ENCODE measurements at regions not wholly inside any gene's neighbourhood (a gene's known extent, or its start where the extent isn't known, plus 50 kb on each side); places are given as distances from the start of the nearest gene placed in this dataset.
A peak's percentile ranks its signal among the peaks of the same experiment; 100 is the strongest.
"Not testable (repeated sequence)": the region's sequence is repeated elsewhere in the genome, so short reads cannot be mapped to it uniquely, and the experiment has no call there.

DNA sequence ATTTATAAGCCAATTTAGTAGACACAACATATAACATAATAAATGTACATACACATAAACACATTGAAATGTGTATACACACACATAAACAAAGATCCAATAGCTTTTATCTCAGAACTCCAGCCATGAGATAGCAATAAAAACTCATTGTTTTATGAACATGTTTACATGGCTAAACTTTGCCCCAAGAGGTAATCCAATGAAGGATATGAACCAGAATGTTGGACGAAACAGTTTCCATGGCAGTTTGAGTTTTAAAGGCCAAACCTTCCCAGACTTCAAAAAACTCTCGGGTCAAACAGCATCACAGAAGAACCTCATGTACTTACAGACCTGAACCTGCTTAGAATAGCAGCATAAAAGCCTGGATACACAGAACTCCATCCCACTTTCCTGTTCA lies 97.2 kb upstream of the WDR75 start:
- Histone ChIP-seq H3K27me3 (no peaks in the 10 kb centered on the region), H3K4me1 (peaks cover 0 to 10% of the 10 kb centered on the region in 2 donors), H3K9me3 (peaks cover 0 to 9% of the 10 kb centered on the region in 2 donors), H3K27ac (no peak overlapping the region), H3K4me3 (no peak overlapping the region), H3K36me3 (no peaks in the 10 kb centered on the region)
- TF ChIP-seq, protein P1, sequence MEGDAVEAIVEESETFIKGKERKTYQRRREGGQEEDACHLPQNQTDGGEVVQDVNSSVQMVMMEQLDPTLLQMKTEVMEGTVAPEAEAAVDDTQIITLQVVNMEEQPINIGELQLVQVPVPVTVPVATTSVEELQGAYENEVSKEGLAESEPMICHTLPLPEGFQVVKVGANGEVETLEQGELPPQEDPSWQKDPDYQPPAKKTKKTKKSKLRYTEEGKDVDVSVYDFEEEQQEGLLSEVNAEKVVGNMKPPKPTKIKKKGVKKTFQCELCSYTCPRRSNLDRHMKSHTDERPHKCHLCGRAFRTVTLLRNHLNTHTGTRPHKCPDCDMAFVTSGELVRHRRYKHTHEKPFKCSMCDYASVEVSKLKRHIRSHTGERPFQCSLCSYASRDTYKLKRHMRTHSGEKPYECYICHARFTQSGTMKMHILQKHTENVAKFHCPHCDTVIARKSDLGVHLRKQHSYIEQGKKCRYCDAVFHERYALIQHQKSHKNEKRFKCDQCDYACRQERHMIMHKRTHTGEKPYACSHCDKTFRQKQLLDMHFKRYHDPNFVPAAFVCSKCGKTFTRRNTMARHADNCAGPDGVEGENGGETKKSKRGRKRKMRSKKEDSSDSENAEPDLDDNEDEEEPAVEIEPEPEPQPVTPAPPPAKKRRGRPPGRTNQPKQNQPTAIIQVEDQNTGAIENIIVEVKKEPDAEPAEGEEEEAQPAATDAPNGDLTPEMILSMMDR (IDR thresholded peaks at IDR 0.05), result no peak
- intact Hi-C loops (cut with DNase I), result no loop called here
- no peak for DNase-seq (ENCODE audit: low spot score in 2 of 2)

DNA sequence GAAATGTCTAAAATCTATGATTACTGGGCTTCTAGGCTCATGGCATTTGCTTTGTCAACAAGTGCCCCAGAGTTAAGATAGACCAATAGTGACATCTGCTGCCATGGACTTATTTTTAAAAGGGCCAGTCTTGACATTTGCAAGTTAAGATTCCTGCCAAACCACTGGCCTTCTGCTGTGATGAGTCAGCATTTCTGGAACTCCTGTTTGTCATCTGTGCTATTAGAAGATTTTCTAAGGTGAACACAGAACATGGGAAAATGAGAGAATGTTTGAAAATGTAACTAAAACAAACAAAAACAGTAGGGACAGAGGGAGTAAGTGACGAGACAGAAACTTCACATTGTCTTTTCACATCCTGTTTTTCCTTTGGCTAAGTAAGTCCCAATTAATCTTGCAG lies 93.7 kb upstream of the WDR75 start:
- Histone ChIP-seq H3K9me3 (no peaks in the 10 kb centered on the region), H3K36me3 (no peaks in the 10 kb centered on the region), H3K4me3 (no peak overlapping the region), H3K4me1 (peaks cover 3 to 28% of the 10 kb centered on the region in 2 donors), H3K27ac (peak overlapping the region; percentile 75 to 76), H3K27me3 (no peaks in the 10 kb centered on the region)
- intact Hi-C loops (cut with DNase I), result loop anchor here (1.0 to 5.0 kb wide), 5 partner anchors 60 to 820 kb away; no protein-coding TSS in a partner anchor
- DNase-seq (ENCODE audit: low spot score in 2 of 2), result peak in 1 of 2 donors; percentile 74
- TF ChIP-seq, protein P1 (IDR thresholded peaks at IDR 0.05), result peak in 2 of 3 experiments; percentile 35 to 47

DNA sequence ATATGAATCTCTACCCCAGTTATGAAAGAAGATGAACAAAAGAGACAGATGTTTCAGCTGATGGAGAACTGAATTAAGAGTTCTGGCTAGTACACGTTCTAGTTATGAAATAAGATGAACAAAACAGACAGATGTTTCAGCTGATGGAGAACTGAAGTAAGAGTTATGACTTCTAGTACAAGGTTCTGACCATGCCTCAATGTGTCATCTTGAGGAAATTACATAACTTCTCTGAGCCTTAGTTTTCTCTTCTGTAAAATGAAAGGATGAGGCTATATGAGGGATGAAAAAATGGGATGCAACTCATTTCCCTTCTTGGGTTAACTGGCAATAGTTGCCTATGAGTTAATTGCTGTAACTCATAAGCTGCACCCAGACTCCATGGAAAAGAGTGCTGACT lies 92.9 kb upstream of the WDR75 start:
- Histone ChIP-seq H3K4me3 (no peak overlapping the region), H3K36me3 (no peaks in the 10 kb centered on the region), H3K27ac (peak overlapping the region; percentile 75 to 76), H3K27me3 (no peaks in the 10 kb centered on the region), H3K4me1 (peaks cover 3 to 28% of the 10 kb centered on the region in 2 donors), H3K9me3 (no peaks in the 10 kb centered on the region)
- TF ChIP-seq, protein P1 (IDR thresholded peaks at IDR 0.05), result no peak
- no peak for DNase-seq (ENCODE audit: low spot score in 2 of 2)
- intact Hi-C loops (cut with DNase I), result loop anchor here (5.0 kb wide), 3 partner anchors 61 to 821 kb away; no protein-coding TSS in a partner anchor

DNA sequence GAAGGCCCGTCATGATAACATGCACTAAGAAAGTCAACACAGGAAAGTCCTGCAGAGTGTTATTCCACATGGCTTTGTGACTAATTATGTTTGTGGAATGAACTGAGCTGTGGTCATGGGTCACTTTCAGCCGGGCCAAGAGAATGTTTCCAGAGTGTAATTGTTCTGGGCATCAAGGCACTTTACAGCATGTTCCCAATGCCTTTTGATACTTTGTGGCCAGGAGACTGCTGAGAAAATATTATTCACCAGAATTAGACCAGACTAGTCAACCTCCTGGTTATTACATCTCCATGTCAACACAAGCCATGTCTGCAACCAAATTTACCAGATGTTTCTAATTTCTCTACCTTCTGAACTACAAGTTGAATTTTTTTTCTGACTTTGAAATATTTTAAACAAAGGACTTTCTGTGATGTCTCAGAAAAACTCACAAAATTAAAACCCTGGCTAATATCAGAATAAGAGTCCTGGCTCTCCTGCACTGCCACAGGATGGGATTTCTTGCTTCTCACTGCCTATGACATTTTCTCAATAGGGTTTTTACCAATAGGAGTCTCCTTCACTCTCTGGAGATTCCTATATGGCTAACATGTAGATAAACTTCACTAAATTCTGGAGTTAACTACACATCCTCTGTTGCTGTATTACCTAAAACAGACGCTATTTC lies 90.6 kb upstream of the WDR75 start:
- TF ChIP-seq, protein P1 (IDR thresholded peaks at IDR 0.05), result no peak
- Histone ChIP-seq H3K4me1 (peaks cover 3 to 28% of the 10 kb centered on the region in 2 donors), H3K36me3 (no peaks in the 10 kb centered on the region), H3K4me3 (no peak overlapping the region), H3K27ac (peak overlapping the region; percentile 84 to 87), H3K27me3 (no peaks in the 10 kb centered on the region), H3K9me3 (no peaks in the 10 kb centered on the region)
- intact Hi-C loops (cut with DNase I), result loop anchor here (1.0 kb wide), 2 partner anchors 19 to 61 kb away; no protein-coding TSS in a partner anchor
- peak; percentile 44 to 91 for DNase-seq (ENCODE audit: low spot score in 2 of 2)

DNA sequence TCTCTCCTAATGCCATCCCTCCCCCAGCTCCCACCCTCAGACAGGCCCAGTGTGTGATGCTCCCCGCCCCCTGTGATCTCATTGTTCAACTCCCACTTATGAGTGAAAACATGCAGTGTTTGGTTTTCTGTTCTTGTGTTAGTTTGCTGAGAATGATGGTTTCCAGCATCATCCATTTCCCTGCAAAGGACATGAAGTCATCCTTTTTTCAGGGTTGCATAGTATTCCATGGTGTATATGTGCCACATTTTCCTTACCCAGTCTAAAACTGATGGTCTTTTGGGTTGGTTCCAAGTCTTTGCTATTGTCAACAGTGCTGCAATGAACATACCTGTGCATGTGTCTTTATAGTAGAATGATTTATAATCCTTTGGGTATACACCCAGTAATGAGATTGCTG lies 89.3 kb upstream of the WDR75 start:
- peaks cover 3 to 25% of the 10 kb centered on the region in 2 donors for H3K4me1 ChIP-seq
- DNase-seq (ENCODE audit: low spot score in 2 of 2); H3K9me3 ChIP-seq; H3K4me3 ChIP-seq; H3K27me3 ChIP-seq; H3K36me3 ChIP-seq; intact Hi-C loops (cut with DNase I): not testable (repeated sequence)
- peak overlapping the region; percentile 84 to 87 for H3K27ac ChIP-seq

DNA sequence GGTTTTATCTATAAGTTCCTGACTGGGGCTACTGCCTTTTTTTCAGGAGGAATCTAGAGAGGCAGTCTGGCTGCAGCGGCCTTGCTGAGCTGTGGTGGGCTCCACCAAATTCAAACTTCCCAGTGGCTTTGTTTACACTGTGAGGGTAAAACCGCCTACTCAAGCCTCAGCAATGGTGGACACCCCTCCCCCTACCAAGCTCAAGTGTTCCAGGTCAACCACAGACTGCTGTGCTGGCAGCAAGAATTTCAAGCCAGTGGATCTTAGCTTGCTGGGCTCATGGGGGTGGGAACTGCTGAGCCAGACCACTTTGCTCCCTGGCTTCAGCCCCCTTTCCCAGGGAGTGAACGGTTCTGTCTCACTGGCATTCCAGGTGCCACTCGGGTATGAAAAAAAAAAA lies 83.9 kb upstream of the WDR75 start:
- H3K4me1 ChIP-seq; H3K27me3 ChIP-seq; DNase-seq (ENCODE audit: low spot score in 2 of 2); H3K27ac ChIP-seq; H3K36me3 ChIP-seq; H3K4me3 ChIP-seq; H3K9me3 ChIP-seq; intact Hi-C loops (cut with DNase I): not testable (repeated sequence)
